ENCODE measurements at regions not wholly inside any gene's neighbourhood (a gene's known extent, or its start where the extent isn't known, plus 50 kb on each side); places are given as distances from the start of the nearest gene placed in this dataset.

DNA sequence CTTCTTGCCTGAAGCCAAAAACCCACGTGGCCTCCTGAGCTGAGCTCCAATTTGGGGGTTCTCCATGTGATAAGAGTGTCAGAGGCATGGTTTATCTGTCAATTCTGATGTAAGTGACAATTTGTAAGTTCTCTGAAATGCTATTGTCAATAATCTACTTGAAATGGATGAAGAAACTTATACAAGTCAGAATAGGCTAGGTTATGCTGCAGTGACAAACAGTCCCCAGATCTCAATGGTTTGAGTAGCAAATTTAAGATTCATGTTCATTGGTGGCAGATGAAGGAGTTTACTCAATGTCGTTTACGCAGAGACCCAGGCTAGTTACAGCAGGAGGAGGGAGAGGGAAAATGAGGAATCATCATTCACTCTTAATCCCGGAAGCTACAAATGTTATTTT, 352.4 kb downstream of the KIF16B start:
- no peak for DNase-seq (ENCODE audit: low read depth in 4 of 4, low spot score in 3 of 4)

DNA sequence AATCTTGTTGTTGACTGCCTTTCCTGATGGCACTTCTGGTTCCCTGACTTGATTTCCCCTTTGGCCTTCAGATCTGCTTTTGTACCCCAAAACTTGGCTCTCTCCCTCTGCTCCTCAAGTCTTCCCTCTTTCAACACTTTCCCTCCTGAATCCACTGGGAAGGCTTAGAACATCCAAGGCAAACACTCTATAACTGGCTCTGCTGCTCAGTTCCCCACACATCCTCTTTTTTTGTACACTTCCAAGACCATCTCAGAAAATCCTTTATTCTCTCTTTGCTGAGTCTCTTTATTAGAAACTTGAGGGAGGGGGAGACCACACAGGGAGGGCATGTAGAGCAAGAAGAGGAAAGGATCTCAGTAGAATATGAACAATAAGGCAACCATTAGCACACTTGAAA, 354.1 kb downstream of the KIF16B start:
- no peak for DNase-seq (ENCODE audit: low read depth in 4 of 4, low spot score in 3 of 4)

DNA sequence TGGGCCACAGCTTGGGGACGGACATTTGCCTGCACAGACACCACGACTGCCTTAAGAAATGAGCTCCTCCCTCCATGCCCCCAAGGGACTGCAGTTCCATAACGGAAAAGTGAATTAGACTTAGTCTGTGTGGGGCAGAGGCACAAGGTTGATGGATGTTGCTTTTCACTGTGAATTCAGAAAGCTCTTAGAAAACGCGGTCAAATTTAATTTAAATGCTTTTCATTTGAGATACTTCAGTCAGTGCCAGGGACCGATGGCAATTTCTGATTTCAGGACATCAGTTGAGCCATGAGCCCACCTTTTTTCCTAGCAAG, 356.4 kb downstream of the KIF16B start:
- DNase-seq (ENCODE audit: low read depth in 4 of 4, low spot score in 3 of 4), result no peak

DNA sequence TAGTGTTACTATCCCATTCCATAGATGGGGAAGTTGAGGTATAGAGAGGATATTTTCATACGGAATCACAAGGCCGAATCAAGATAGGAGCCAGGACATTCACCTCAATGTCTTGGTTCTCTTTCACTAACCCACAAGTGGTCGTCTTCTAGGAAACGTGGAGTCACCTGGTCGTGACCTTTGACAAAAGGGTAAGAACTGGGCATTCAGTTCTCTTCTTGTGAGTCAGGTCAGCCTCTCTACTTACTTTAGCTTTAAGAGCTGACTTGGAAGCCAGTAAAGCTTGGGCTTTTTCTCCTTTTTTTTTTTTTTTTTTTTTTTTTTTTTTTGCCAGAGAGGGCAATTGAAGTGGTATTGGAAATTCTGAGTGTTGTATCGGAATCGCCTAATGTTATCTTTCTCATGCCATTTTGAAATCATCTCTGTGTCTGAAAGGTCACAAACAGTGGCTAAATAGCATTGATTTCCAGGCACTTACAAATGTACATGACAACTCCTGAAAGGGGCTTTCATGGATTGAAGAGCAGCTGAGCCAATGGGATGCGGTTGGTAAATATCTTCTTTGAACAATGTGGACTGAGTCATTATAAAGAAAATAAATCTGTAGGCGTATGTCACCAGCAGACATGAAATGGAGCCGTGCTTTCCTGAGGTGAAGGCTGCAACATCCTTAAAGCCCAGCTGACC, 356.9 kb downstream of the KIF16B start:
- DNase-seq (ENCODE audit: low read depth in 4 of 4, low spot score in 3 of 4), result no peak

DNA sequence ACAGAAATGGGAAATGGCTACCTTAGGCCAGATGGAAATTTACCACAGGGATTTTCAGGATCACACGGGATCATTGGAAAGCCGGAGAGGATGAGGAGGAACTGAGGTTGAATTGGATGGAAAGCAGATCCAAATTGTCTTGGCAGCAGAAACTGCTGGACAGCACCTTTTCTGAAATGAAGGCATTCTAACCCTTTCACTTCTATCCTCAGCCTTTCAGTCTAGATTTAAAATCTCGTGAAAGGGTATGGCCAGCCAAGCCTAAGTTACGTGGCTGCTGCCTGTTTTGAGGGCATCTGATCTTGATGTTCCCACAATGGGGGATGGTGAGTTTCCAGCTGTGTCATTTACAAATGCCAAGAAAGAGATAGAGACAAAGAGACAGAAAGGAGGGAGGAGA, 358.2 kb downstream of the KIF16B start:
- no peak for DNase-seq (ENCODE audit: low read depth in 4 of 4, low spot score in 3 of 4)

DNA sequence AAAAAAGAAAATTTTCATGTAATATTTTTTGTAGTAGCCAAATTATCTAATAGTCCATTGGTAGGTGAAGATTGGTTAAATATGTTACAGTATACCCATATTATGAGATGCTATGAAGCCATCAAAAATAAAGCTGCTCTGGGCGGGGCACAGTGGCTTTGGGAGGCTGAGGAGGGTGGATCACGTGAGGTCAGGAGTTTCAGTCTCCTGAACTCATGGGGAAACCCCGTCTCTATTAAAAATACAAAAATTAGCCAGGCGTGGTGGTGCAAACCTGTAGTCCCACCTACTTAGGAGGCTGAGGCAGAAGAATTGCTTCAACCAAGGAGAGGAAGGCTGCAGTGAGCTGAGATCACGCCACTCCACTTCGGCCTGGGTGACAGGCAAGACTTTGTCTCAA, 360.5 kb downstream of the KIF16B start:
- DNase-seq (ENCODE audit: low read depth in 4 of 4, low spot score in 3 of 4), result no peak

DNA sequence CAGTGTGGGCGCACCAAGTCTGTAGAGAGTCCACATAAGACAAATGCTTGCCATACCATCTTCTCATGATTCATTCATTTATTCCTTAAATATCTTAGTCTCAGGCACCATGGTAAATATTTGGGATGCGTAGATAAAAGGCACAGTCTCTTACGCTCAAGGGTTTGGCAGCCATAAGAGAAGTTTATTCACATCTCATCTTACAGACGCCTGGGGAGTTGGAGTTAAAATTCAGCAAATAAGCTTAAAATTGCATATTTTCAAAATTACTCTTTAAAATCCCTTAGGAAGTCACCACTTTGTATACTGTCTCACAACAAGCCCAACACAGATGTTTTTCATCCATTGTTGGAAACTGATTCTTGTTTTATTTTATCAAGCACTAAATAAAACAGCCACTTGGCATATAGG, 363.3 kb downstream of the KIF16B start:
- DNase-seq (ENCODE audit: low read depth in 4 of 4, low spot score in 3 of 4), result no peak

DNA sequence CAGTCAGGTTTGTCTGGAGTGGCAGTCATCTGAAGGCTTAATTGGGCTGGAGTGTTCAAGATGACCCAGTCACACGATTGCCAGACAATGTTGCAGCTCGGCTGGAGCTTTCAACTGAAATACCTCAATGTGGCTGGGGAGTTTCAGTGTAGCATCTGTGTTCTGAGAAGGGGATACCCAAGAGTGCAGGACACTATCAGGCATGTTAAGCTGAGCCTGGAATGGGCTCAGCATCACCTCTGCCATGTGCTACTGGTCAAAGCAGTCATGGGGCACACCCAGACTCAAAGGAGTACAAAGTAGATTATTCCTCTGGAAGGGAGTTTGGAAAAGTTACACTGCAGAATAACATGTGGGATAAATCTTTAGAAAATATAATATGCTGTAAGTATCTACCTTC, 363.9 kb downstream of the KIF16B start:
- no peak for DNase-seq (ENCODE audit: low read depth in 4 of 4, low spot score in 3 of 4)

DNA sequence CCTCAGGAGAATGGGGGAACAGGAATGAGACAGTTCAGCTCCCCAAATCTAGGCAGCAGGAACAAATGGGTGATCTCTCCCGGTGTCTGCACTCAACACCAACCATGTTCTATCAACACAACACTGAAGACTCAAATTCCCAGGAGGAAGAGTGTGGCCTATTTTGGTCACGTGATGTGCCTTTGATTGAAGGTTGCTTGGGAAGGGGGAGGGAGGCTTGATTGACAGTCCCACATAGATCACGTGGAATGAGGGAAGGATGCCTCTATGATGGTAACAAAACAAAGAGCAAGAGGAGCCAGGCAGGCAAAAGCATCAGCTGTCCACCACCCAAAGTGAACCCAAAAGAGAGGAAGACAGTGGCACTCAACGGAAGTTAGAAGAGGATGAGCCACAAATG, 364.8 kb downstream of the KIF16B start:
- DNase-seq (ENCODE audit: low read depth in 4 of 4, low spot score in 3 of 4), result no peak

DNA sequence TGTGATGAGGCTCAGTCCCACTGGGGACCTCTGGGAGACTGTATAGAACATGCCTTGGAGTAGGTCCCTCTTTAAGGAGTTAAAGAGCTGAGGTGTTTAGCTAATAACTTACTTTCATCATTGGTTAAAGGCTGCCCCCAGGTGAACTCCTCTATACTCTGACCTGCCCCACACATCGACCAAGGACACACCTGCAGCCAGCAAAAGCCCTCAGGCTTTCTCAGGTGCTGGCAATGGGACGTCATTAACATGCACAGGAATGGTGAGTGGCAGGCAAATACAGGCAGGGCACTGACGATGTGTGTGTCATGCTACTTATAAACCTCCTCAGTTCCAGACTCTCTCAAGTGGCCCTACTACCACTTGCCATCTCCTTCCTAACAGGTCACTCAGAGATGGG, 366.4 kb downstream of the KIF16B start:
- no peak for DNase-seq (ENCODE audit: low read depth in 4 of 4, low spot score in 3 of 4)

DNA sequence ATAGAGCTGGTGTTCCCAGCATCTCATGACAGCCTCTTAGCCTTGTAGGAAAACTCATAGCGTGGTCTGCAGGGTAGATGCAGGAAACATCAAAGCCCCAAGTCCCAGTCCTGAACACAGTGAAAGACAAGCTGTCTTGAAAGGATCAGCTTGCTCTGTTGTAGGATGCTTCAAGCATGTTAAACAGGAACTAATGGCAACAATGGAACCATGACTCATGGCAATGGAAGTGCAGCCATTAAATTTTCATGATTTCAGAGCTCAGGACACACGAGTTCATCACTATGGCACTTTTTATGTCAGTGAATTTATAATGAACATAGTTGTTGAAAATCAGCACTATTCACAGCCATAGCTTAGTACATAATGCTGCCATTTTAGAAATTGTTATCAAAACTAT, 367.7 kb downstream of the KIF16B start:
- no peak for DNase-seq (ENCODE audit: low read depth in 4 of 4, low spot score in 3 of 4)

DNA sequence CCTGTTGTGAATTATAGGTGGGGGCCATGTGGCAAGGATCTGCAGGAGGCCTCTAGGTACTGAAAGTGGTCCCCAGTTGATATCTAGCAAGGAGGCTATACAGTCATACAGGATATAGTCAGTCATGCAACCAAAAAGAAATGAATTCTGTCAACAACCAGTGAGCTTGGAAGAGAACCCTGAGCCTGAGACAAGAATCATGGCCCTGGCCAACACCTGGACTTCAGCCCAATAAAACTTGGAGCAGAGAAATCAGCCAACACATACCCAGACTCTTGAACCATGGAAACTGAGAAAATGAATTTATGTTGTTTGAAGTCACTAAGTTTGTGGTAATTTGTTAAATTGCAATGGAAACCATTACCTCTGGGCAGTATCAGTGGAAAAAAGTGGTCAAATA, 370.2 kb downstream of the KIF16B start:
- DNase-seq (ENCODE audit: low read depth in 4 of 4, low spot score in 3 of 4), result no peak

DNA sequence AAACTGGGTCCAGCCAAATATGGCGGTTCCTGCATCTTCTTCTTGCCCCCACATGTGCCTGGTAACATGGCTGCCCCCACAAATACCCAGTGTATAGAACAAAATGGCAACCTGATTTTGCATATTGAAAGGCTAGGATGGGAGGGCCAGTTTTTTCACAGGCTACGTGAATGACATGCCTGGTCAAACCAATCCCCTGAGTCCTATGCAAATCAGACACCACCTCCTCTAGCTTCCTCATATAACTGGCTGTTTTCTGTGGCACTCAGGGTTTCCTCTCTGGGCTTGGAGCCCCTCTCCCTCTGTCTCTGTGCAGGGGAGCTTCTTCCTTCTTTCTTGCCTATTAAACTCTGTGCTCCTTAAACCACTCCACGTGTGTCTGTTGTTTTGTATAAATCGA, 372.1 kb downstream of the KIF16B start:
- no peak for DNase-seq (ENCODE audit: low read depth in 4 of 4, low spot score in 3 of 4)

DNA sequence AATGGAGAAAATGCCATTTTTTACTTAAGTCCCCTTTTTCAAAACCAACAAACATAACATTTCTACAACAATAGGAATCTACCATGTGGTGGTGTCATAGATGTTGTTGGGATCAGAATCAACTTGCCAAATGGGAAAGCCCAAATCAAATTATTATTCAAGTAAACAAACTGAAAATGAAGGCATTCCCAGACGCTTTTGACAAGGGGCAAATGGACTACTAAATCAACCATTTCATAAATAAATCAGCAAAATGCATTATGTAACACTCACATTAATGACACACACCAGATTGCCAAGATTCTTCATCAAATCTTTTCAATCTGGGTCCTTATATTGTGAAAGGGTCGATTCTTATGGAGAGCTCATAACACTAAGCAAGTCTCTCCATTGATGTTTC, 375.6 kb downstream of the KIF16B start:
- DNase-seq (ENCODE audit: low read depth in 4 of 4, low spot score in 3 of 4), result no peak

DNA sequence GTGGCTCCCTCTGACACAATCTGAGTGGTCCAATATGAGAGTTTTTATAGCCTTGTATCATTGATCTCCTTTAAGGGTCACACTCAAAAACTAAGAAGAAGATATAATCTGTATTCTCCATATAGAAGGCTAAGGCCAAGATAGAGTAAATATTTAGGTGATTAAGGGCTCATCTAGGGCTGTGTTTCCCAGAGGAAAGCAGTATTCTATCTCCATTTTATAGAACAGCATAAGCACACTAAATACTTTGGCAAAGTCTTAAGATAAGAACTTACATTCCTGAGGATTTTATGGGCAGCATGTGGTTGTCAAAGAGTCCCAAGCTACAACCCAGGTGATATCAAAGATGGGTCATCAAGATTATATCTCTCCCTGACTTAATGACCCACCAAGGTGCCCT, 377.6 kb downstream of the KIF16B start:
- DNase-seq (ENCODE audit: low read depth in 4 of 4, low spot score in 3 of 4), result no peak

DNA sequence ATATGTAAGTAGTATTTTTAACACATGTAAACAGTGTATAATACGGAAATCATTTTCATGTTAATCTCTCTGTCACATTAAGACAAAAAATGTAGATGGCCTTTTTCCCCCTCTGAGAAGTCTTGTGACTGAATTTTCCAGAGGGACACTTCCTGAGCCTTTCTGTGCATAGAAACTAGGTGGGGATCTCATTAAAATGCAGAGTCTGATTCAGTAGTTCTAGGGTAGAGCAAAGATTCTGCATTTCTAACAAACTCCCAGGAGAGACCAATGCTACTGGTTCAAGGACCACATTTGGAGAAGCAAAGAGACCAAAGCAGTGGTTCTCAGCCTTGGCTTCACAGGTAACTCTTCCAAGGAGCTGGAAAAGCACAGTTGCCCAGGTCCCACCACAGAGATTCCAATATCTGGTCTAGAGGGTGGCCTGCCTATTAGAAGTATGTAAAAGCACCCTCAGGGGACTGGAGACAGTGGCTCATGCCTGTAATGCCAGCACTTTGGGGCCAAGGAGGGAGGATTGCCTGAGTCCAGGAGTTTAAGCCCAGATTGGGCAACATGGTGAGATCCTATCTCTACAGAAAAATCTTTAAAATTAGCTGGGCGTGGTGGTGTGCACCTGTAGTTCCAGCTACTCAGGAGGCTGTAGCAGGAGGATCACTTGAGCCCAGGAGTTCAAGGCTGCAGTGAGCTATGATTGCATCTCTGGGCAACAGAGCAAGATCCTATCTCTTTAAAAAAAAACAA, 378.5 kb downstream of the KIF16B start:
- DNase-seq (ENCODE audit: low read depth in 4 of 4, low spot score in 3 of 4), result no peak

DNA sequence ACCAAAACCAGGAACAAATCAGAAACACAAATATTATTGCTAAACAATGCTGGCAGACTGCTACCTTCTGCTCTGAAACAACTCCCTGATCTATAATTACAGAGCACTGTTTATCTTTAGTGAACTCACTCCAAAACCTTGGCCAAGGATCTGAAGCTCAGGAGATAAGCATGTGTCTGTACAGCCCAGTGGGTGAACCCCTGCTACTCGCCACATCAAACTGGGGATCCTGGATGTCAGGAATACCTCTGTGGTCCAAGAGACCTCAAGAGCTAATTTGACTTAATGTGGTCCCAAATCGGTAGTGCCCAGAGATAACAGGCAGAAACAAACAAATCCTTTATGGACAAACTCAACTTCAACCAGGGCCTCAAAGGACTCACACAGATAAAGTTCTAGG, 381.8 kb downstream of the KIF16B start:
- DNase-seq (ENCODE audit: low read depth in 4 of 4, low spot score in 3 of 4), result no peak

DNA sequence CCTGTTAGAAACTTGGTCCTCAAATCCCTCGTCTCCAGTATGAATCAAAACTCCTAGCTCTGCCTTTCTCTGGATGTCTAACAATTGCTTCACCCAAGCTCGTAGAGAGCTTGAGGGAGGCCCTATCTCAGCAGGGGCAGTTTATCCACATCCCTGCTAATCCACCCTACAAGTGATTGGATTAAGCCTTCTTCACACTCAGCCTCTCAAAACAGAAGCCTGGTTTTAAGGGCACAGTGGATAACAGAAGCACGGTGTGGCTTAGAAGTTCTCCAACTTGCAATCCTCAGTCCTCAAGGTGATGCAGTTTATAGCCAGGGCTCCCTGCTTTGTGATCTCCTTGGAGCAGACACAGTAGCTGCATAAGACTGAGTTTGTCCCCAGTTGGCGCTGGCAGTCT, 383.9 kb downstream of the KIF16B start:
- DNase-seq (ENCODE audit: low read depth in 4 of 4, low spot score in 3 of 4), result no peak

DNA sequence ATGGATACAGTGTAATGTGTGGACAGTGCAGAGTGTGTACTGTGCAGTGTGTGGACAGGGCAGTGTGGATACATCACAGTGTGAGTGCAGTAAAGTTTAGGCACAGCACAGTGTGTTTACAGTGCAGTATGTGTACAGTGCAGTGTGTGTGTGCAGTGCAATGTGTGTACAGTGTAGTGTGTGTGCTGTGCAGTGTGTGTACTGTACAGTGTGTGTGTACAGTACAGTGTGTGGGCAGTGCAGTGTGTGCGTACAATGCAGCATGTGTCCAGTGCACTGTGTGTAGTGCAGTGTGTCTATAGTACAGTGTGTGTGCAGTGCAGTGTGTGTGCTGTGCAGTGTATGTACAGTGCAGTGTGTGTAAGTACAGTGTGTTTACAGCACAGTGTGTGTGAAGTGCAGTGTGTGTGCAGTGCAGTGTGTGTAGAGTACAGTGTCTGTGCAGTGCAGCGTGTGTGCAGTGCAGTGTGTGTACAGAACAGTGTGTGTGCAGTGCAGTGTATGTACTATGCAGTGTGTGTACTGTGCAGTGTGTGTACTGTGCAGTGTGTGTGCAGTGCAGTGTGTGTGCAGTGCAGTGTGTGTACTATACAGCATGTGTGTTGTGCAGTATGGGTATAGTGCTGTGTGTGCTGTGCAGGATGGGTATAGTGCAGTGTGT, 385.2 kb downstream of the KIF16B start:
- DNase-seq (ENCODE audit: low read depth in 4 of 4, low spot score in 3 of 4), result no peak

DNA sequence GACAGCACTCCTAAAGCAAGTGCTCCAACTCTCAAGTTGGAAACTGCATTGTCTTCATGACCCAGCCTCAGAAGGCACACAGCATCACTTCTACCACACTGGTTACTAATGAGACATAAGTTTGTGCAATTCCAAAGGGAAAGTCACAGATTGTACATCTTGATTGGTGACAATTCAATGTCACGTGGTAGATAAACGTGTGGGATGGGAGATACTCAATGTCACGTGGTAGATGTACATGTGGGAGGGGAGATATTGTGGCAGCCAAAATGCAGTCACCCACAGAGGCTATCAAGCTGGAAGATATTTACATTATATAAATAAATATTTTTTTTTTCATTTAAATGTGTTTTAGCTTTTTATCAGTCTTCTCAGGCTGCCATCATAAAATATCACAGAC, 393.3 kb downstream of the KIF16B start:
- no peak for DNase-seq (ENCODE audit: low read depth in 4 of 4, low spot score in 3 of 4)

DNA sequence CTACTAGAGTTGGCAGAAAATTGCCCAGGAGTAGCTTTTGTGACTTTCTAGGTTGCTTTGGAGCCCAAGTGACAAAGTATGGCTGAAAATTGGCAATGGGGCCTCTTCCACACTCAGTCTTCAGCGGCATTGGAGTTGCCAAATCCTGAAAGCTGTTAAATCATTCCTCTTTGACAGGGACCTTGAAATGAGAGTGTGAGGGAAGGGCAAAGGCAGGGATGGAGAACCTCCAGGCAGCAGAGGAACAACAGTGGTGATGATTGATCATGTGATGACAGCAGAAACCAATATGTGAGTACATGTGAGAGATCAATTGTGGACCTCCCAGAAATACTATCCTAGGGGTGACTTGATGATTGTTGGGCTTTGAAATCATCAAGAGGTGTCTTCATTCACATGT, 393.9 kb downstream of the KIF16B start:
- no peak for DNase-seq (ENCODE audit: low read depth in 4 of 4, low spot score in 3 of 4)

DNA sequence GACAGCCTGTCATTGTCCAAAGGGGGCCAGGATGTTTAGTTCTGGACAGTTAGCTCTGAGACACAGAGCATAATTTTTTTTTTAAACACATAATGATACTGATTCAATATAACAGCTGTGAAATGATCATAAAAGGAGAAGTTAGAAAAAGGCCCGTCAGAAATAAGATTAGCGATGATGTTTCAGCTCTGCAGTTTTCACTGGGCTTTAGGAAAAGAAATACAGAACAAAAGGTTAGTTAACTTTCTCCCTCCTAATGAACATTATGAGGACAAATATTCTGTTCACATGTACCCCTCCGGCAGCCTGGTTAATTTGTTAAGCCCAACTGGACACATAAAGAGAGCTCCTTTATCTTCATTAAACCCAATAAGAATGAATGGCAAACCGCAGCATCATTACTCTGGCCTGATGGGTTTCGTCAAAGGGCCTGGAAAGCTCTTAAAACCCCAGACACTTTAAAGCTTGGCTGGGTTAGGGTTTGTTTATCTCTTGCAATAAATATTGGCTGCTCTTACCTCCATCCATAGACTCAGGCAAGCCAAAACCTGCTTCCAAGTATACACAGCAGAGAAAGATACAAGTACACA, 394.6 kb downstream of the KIF16B start:
- DNase-seq (ENCODE audit: low read depth in 4 of 4, low spot score in 3 of 4), result no peak
